ENCODE measurements at regions not wholly inside any gene's neighbourhood (a gene's known extent, or its start where the extent isn't known, plus 50 kb on each side); places are given as distances from the start of the nearest gene placed in this dataset.

GRCh38 chr6:40028449-40028848 lies 94.2 kb upstream of the MOCS1 start:
- H3K4me3 ChIP-seq (ENCODE audit: low read depth, low read length), result no peak overlapping the region
- TF ChIP-seq CTCF (IDR thresholded peaks at IDR 0.05; ENCODE audit: borderline replicate concordance, insufficient read depth, low read depth, low read length), result no peak

GRCh38 chr6:40022867-40023266 lies 88.6 kb upstream of the MOCS1 start:
- TF ChIP-seq CTCF (IDR thresholded peaks at IDR 0.05; ENCODE audit: borderline replicate concordance, insufficient read depth, low read depth, low read length), result no peak
- H3K4me3 ChIP-seq (ENCODE audit: low read depth, low read length), result no peak overlapping the region

- H3K4me3 ChIP-seq (ENCODE audit: low read depth, low read length), result no peak overlapping the region
- no peak for TF ChIP-seq CTCF (IDR thresholded peaks at IDR 0.05; ENCODE audit: borderline replicate concordance, insufficient read depth, low read depth, low read length)
Measured at GRCh38 chr6:40020166-40020565, 85.9 kb upstream of the MOCS1 start.

- TF ChIP-seq CTCF (IDR thresholded peaks at IDR 0.05; ENCODE audit: borderline replicate concordance, insufficient read depth, low read depth, low read length), result no peak
- H3K4me3 ChIP-seq (ENCODE audit: low read depth, low read length), result no peak overlapping the region
Measured at GRCh38 chr6:40015530-40015929, 81.3 kb upstream of the MOCS1 start.

GRCh38 chr6:40011844-40012243 lies 77.6 kb upstream of the MOCS1 start:
- TF ChIP-seq CTCF (IDR thresholded peaks at IDR 0.05; ENCODE audit: borderline replicate concordance, insufficient read depth, low read depth, low read length), result no peak
- H3K4me3 ChIP-seq (ENCODE audit: low read depth, low read length), result no peak overlapping the region

- no peak for TF ChIP-seq CTCF (IDR thresholded peaks at IDR 0.05; ENCODE audit: borderline replicate concordance, insufficient read depth, low read depth, low read length)
Measured at GRCh38 chr6:40000964-40001515, 66.8 kb upstream of the MOCS1 start.

GRCh38 chr6:39999006-39999867 lies 65.0 kb upstream of the MOCS1 start:
- H3K4me3 ChIP-seq (ENCODE audit: low read depth, low read length), result no peak overlapping the region
- no peak for TF ChIP-seq CTCF (IDR thresholded peaks at IDR 0.05; ENCODE audit: borderline replicate concordance, insufficient read depth, low read depth, low read length)

More at GRCh38 chr6:40000964-40001515, 66.8 kb upstream of the MOCS1 start:
- H3K4me3 ChIP-seq (ENCODE audit: low read depth, low read length), result no peak overlapping the region
